B cell (primary cell): ENCODE measurements at regions not wholly inside any gene's neighbourhood (a gene's known extent, or its start where the extent isn't known, plus 50 kb on each side); places are given as distances from the start of the nearest gene placed in this dataset.

ENCODE experiments used
- ATAC-seq: fragments of 200-7000 bp; cut with Tn5 transposase; one replicate; pipeline ENCODE4 v1.10.0; 2021; ENCODE audit warnings: low read depth, mild to moderate bottlenecking, moderate number of reproducible peaks, moderate library complexity
- CTCF ChIA-PET: fragments of 350-600 bp; sonication (Branson Sonifier 250); formaldehyde crosslinking; loops from one replicate; lab custom pipeline; 2021; ENCODE audit warnings: antibody characterized with exemption, inconsistent platforms; lab: Charles Lee
- POLR2A ChIA-PET: fragments of 350-600 bp; sonication (Branson Sonifier 250); formaldehyde crosslinking; loops from one replicate; lab custom pipeline; 2021; ENCODE audit warnings: antibody characterized with exemption; lab: Charles Lee
- DNase-seq: peaks from one replicate; pipeline ENCODE4 v3.0.0; 2013
- H2AFZ ChIP-seq: 2 replicates; pipeline ENCODE4 v1.6.1; 2012; ENCODE audit warnings: mild to moderate bottlenecking, low read depth, low read length; ENCODE audit not compliant: insufficient read depth, poor library complexity, severe bottlenecking
- H3K27ac ChIP-seq, 2 donors: 1 replicate in 1 of 2; 2 replicates in 1 of 2; pipeline ENCODE4 v1.5.1; 2012 to 2013; ENCODE audit warnings: low read length in 2 of 2, mild to moderate bottlenecking in 2 of 2, moderate library complexity in 1 of 2
- H3K27me3 ChIP-seq, 4 experiments: fragments of 200-600 bp in 1 of 4; sonication (generic) in 1 of 4; replicated peaks in 1 of 4; 1 replicate in 2 of 4; 2 replicates in 2 of 4; pipeline versions ENCODE4 v1.6.1 to v1.7.0; 2013 to 2016; ENCODE audit warnings: low read length in 3 of 4, mild to moderate bottlenecking in 2 of 4, mixed read lengths in 1 of 4, moderate library complexity in 1 of 4; ENCODE audit not compliant: insufficient read depth in 4 of 4, control insufficient read depth in 3 of 4; ENCODE audit errors: control extremely low read depth in 1 of 4
- H3K36me3 ChIP-seq, 2 experiments: replicated peaks in 1 of 2; 1 replicate in 1 of 2; 2 replicates in 1 of 2; pipeline versions ENCODE4 v1.6.1 to v1.7.1; 2013; ENCODE audit warnings: low read length in 1 of 2; ENCODE audit not compliant: insufficient read depth in 2 of 2, control insufficient read depth in 1 of 2; ENCODE audit errors: control extremely low read depth in 1 of 2, extremely low read depth in 1 of 2
- H3K4me1 ChIP-seq, 2 donors: fragments of 200-600 bp in 1 of 2; sonication (generic) in 1 of 2; 1 replicate in 1 of 2; 2 replicates in 1 of 2; pipeline versions ENCODE4 v1.5.1 to v1.6.1; 2013 to 2017; ENCODE audit warnings: low read length in 2 of 2; ENCODE audit not compliant: control insufficient read depth in 2 of 2, insufficient read depth in 2 of 2
- H3K4me2 ChIP-seq: replicated peaks from 2 replicates; pipeline ENCODE3; 2012; ENCODE audit warnings: mild to moderate bottlenecking, low read depth, low read length; ENCODE audit not compliant: poor library complexity, severe bottlenecking
- H3K4me3 ChIP-seq, 5 experiments: fragments of 200-600 bp in 1 of 5; sonication (generic) in 1 of 5; 1 replicate in 3 of 5; 2 replicates in 2 of 5; pipeline versions ENCODE4 v1.5.1 to v1.7.0; 2011 to 2016; ENCODE audit warnings: low read length in 4 of 5, mild to moderate bottlenecking in 4 of 5, low read depth in 2 of 5, control low read depth in 1 of 5, moderate library complexity in 1 of 5; ENCODE audit not compliant: insufficient read depth in 1 of 5; ENCODE audit errors: control extremely low read depth in 1 of 5, extremely low read depth in 1 of 5
- H3K79me2 ChIP-seq: fragments of 200-600 bp; sonication (generic); one replicate; pipeline ENCODE4 v1.6.0; 2016; ENCODE audit warnings: low read length; ENCODE audit not compliant: control insufficient read depth, insufficient read depth
- H3K9ac ChIP-seq: fragments of 200-600 bp; sonication (generic); 2 replicates; pipeline ENCODE4 v1.6.1; 2017; ENCODE audit warnings: mild to moderate bottlenecking, low read length, moderate library complexity
- H3K9me3 ChIP-seq, 3 donors: one replicate each; pipeline versions ENCODE4 v1.6.1 to v1.7.1; 2013; ENCODE audit warnings: low read length in 2 of 3; ENCODE audit not compliant: control insufficient read depth in 2 of 3, insufficient read depth in 1 of 3; ENCODE audit errors: control extremely low read depth in 1 of 3
- H4K20me1 ChIP-seq: 2 replicates; pipeline ENCODE4 v1.6.0; 2012; ENCODE audit warnings: mild to moderate bottlenecking, low read length; ENCODE audit not compliant: insufficient read depth, control insufficient read depth, poor library complexity, severe bottlenecking
- H3K27ac Mint-ChIP-seq: one replicate; pipeline ENCODE4 v1.8.0; 2021; ENCODE audit warnings: mixed read lengths
- H3K27me3 Mint-ChIP-seq: one replicate; pipeline ENCODE4 v1.8.0; 2021; ENCODE audit warnings: mixed read lengths
- H3K4me1 Mint-ChIP-seq: one replicate; pipeline ENCODE4 v1.8.0; 2021; ENCODE audit warnings: mixed read lengths
- H3K4me3 Mint-ChIP-seq: one replicate; pipeline ENCODE4 v1.8.0; 2021; ENCODE audit warnings: mixed read lengths
- H3K9me3 Mint-ChIP-seq: one replicate; pipeline ENCODE4 v1.8.0; 2022; ENCODE audit warnings: mixed read lengths; ENCODE audit not compliant: insufficient read depth
- CTCF ChIP-seq: fragments of 200-600 bp; IDR thresholded peaks from one replicate; pipeline ENCODE4 v1.8.0; 2022; ENCODE audit warnings: antibody characterized with exemption, mild to moderate bottlenecking
- EZH2 ChIP-seq: IDR thresholded peaks from 2 replicates; pipeline ENCODE4 v1.6.1; 2012; ENCODE audit warnings: borderline replicate concordance, low read depth, mild to moderate bottlenecking, moderate library complexity, low read length; ENCODE audit not compliant: insufficient read depth, poor library complexity, severe bottlenecking
- WGBS: methylation state at CpG from one replicate; pipeline ENCODE4 v1.1.5; 2013; ENCODE audit warnings: missing lambda C conversion rate; ENCODE audit not compliant: insufficient coverage; 5-methylcytosine and 5-hydroxymethylcytosine counted together
- intact Hi-C: fragments of 100-400 bp; cut with micrococcal nuclease; formaldehyde crosslinking; loops from one replicate; pipeline ENCODE4 v1.10.0; 2022

GRCh38 chr3:61349717-61350116 lies 98.5 kb upstream of the FHIT start:
- H3K4me2 ChIP-seq: no peak overlapping the region
- DNase-seq (no peak), ATAC-seq (no peak)
- POLR2A ChIA-PET: no interaction called here
- no peak overlapping the region for H3K27ac Mint-ChIP-seq
- no peaks in the 10 kb centered on the region for H3K36me3 ChIP-seq
- CTCF ChIA-PET: no interaction called here
- peaks cover 5% of the 10 kb centered on the region for H3K27me3 Mint-ChIP-seq
- no peak overlapping the region for H3K4me3 Mint-ChIP-seq
- no peaks in the 10 kb centered on the region for H3K4me1 ChIP-seq
- no peak overlapping the region for H2AFZ ChIP-seq
- no peaks in the 10 kb centered on the region for H3K9me3 ChIP-seq
- H3K27me3 ChIP-seq: no peaks in the 10 kb centered on the region
- WGBS: 70% methylated on average over 2 of the region's 4 CpGs
- no peaks in the 10 kb centered on the region for H4K20me1 ChIP-seq
- H3K4me1 Mint-ChIP-seq: peaks cover 2% of the 10 kb centered on the region
- H3K27ac ChIP-seq: no peak overlapping the region
- no peaks in the 10 kb centered on the region for H3K79me2 ChIP-seq
- TF ChIP-seq CTCF (no peak), EZH2 (no peak)
- no peak overlapping the region for H3K9ac ChIP-seq
- H3K4me3 ChIP-seq: no peak overlapping the region
- intact Hi-C loops: no loop called here
- peaks cover 2% of the 10 kb centered on the region for H3K9me3 Mint-ChIP-seq

- Mint-ChIP-seq H3K4me1 (peaks cover 4% of the 10 kb centered on the region), H3K27ac (no peak overlapping the region)
- intact Hi-C loops: no loop called here
Measured at GRCh38 chr3:61350782-61351309, 99.6 kb upstream of the FHIT start.

More at GRCh38 chr3:61350782-61351309, 99.6 kb upstream of the FHIT start:
- ATAC-seq: no peak
- Histone ChIP-seq H3K4me1 (no peaks in the 10 kb centered on the region), H3K9me3 (no peaks in the 10 kb centered on the region), H3K36me3 (no peaks in the 10 kb centered on the region), H3K4me2 (no peak overlapping the region), H3K79me2 (no peaks in the 10 kb centered on the region), H3K27me3 (no peaks in the 10 kb centered on the region), H3K4me3 (no peak overlapping the region), H2AFZ (no peak overlapping the region), H3K27ac (no peak overlapping the region), H3K9ac (no peak overlapping the region), H4K20me1 (no peaks in the 10 kb centered on the region)
- CTCF ChIA-PET: no interaction called here
- Mint-ChIP-seq H3K4me3 (no peak overlapping the region), H3K27me3 (peaks cover 7% of the 10 kb centered on the region), H3K9me3 (peaks cover 3% of the 10 kb centered on the region)
- TF ChIP-seq EZH2 (no peak), CTCF (no peak)
- no peak for DNase-seq
- WGBS: 93% methylated on average over 4 of the region's 6 CpGs
- POLR2A ChIA-PET: no interaction called here
